ENCODE measurements at regions not wholly inside any gene's neighbourhood (a gene's known extent, or its start where the extent isn't known, plus 50 kb on each side); places are given as distances from the start of the nearest gene placed in this dataset.

- Histone ChIP-seq H4K20me1 (ENCODE audit: insufficient read depth, low read length) (no peaks in the 10 kb centered on the region), H3K36me3 (ENCODE audit: insufficient read depth, low read length) (no peaks in the 10 kb centered on the region), H3K79me2 (ENCODE audit: insufficient read depth, low read length) (no peaks in the 10 kb centered on the region), H3K9me3 (ENCODE audit: insufficient read depth, low read length, severe bottlenecking) (no peaks in the 10 kb centered on the region), H3K4me2 (ENCODE audit: insufficient read depth, low read length) (no peak overlapping the region), H2AFZ (ENCODE audit: low read depth, low read length) (no peak overlapping the region), H3K4me1 (ENCODE audit: insufficient read depth, low read length) (no peaks in the 10 kb centered on the region), H3K4me3 (ENCODE audit: low read depth in 1 of 2, low read length in 2 of 2) (no peak overlapping the region), H3K27me3 (ENCODE audit: insufficient read depth, low read length, poor library complexity) (no peaks in the 10 kb centered on the region), H3K9ac (ENCODE audit: low read depth, low read length) (no peak overlapping the region), H3K27ac (ENCODE audit: low read length) (no peak overlapping the region)
- no peak for ATAC-seq (ENCODE audit: insufficient read depth, low read depth)
- no peak for TF ChIP-seq CTCF (IDR thresholded peaks at IDR 0.05; ENCODE audit: borderline replicate concordance, extremely low read depth, low read length, poor library complexity, severe bottlenecking)
- no peak for TF ChIP-seq EZH2 (IDR thresholded peaks at IDR 0.05; ENCODE audit: borderline replicate concordance, low read depth, low read length, severe bottlenecking)
- no peak for DNase-seq
Measured at GRCh38 chr18:2027756-2028155, 543.5 kb downstream of the METTL4 start.

GRCh38 chr18:2028986-2029385 lies 542.3 kb downstream of the METTL4 start:
- no peak overlapping the region for H3K4me2 ChIP-seq (ENCODE audit: insufficient read depth, low read length)
- TF ChIP-seq CTCF (IDR thresholded peaks at IDR 0.05; ENCODE audit: borderline replicate concordance, extremely low read depth, low read length, poor library complexity, severe bottlenecking) (no peak), EZH2 (IDR thresholded peaks at IDR 0.05; ENCODE audit: borderline replicate concordance, low read depth, low read length, severe bottlenecking) (no peak)
- no peak overlapping the region for H3K27ac ChIP-seq (ENCODE audit: low read length)
- H3K79me2 ChIP-seq (ENCODE audit: insufficient read depth, low read length), result no peaks in the 10 kb centered on the region
- ATAC-seq (ENCODE audit: insufficient read depth, low read depth) (no peak), DNase-seq (no peak)
- H4K20me1 ChIP-seq (ENCODE audit: insufficient read depth, low read length), result no peaks in the 10 kb centered on the region
- H3K4me3 ChIP-seq (ENCODE audit: low read depth in 1 of 2, low read length in 2 of 2), result no peak overlapping the region
- no peaks in the 10 kb centered on the region for H3K27me3 ChIP-seq (ENCODE audit: insufficient read depth, low read length, poor library complexity)
- H3K9me3 ChIP-seq (ENCODE audit: insufficient read depth, low read length, severe bottlenecking), result no peaks in the 10 kb centered on the region
- H3K9ac ChIP-seq (ENCODE audit: low read depth, low read length), result no peak overlapping the region
- H3K36me3 ChIP-seq (ENCODE audit: insufficient read depth, low read length), result no peaks in the 10 kb centered on the region
- H3K4me1 ChIP-seq (ENCODE audit: insufficient read depth, low read length), result no peaks in the 10 kb centered on the region
- no peak overlapping the region for H2AFZ ChIP-seq (ENCODE audit: low read depth, low read length)

- Histone ChIP-seq H3K9ac (ENCODE audit: low read depth, low read length) (no peak overlapping the region), H2AFZ (ENCODE audit: low read depth, low read length) (no peak overlapping the region), H3K36me3 (ENCODE audit: insufficient read depth, low read length) (no peaks in the 10 kb centered on the region), H4K20me1 (ENCODE audit: insufficient read depth, low read length) (no peaks in the 10 kb centered on the region), H3K4me1 (ENCODE audit: insufficient read depth, low read length) (no peaks in the 10 kb centered on the region), H3K4me2 (ENCODE audit: insufficient read depth, low read length) (no peak overlapping the region), H3K79me2 (ENCODE audit: insufficient read depth, low read length) (no peaks in the 10 kb centered on the region), H3K4me3 (ENCODE audit: low read depth in 1 of 2, low read length in 2 of 2) (no peak overlapping the region), H3K9me3 (ENCODE audit: insufficient read depth, low read length, severe bottlenecking) (no peaks in the 10 kb centered on the region), H3K27me3 (ENCODE audit: insufficient read depth, low read length, poor library complexity) (peaks cover 5% of the 10 kb centered on the region), H3K27ac (ENCODE audit: low read length) (no peak overlapping the region)
- no peak for TF ChIP-seq EZH2 (IDR thresholded peaks at IDR 0.05; ENCODE audit: borderline replicate concordance, low read depth, low read length, severe bottlenecking)
- TF ChIP-seq CTCF (IDR thresholded peaks at IDR 0.05; ENCODE audit: borderline replicate concordance, extremely low read depth, low read length, poor library complexity, severe bottlenecking), result no peak
- no peak for ATAC-seq (ENCODE audit: insufficient read depth, low read depth)
- no peak for DNase-seq
Measured at GRCh38 chr18:2030647-2031046, 540.7 kb downstream of the METTL4 start.

GRCh38 chr18:2032036-2032435 lies 539.3 kb downstream of the METTL4 start:
- Histone ChIP-seq H3K27me3 (ENCODE audit: insufficient read depth, low read length, poor library complexity) (peaks cover 5% of the 10 kb centered on the region), H3K36me3 (ENCODE audit: insufficient read depth, low read length) (no peaks in the 10 kb centered on the region), H2AFZ (ENCODE audit: low read depth, low read length) (no peak overlapping the region), H3K9me3 (ENCODE audit: insufficient read depth, low read length, severe bottlenecking) (no peaks in the 10 kb centered on the region), H3K79me2 (ENCODE audit: insufficient read depth, low read length) (no peaks in the 10 kb centered on the region), H4K20me1 (ENCODE audit: insufficient read depth, low read length) (no peaks in the 10 kb centered on the region), H3K4me3 (ENCODE audit: low read depth in 1 of 2, low read length in 2 of 2) (no peak overlapping the region), H3K4me1 (ENCODE audit: insufficient read depth, low read length) (no peaks in the 10 kb centered on the region), H3K27ac (ENCODE audit: low read length) (no peak overlapping the region), H3K9ac (ENCODE audit: low read depth, low read length) (no peak overlapping the region), H3K4me2 (ENCODE audit: insufficient read depth, low read length) (no peak overlapping the region)
- ATAC-seq (ENCODE audit: insufficient read depth, low read depth) (no peak), DNase-seq (no peak)
- TF ChIP-seq EZH2 (IDR thresholded peaks at IDR 0.05; ENCODE audit: borderline replicate concordance, low read depth, low read length, severe bottlenecking) (no peak), CTCF (IDR thresholded peaks at IDR 0.05; ENCODE audit: borderline replicate concordance, extremely low read depth, low read length, poor library complexity, severe bottlenecking) (no peak)

Measured in DND-41 (cell line).